K562 (cell line): ENCODE measurements at regions not wholly inside any gene's neighbourhood (a gene's known extent, or its start where the extent isn't known, plus 50 kb on each side); places are given as distances from the start of the nearest gene placed in this dataset.

ENCODE experiments used
- JUN ChIP-seq, 2 experiments: sonication (generic) in 1 of 2; formaldehyde crosslinking in 1 of 2; IDR thresholded peaks; 2 replicates each; pipeline versions ENCODE4 v1.6.1 to v1.8.0; 2012 to 2022; ENCODE audit warnings: borderline replicate concordance in 2 of 2, mild to moderate bottlenecking in 2 of 2, improper control_type of control experiment in 1 of 2, low read depth in 1 of 2, low read length in 1 of 2, missing genetic modification reagents in 1 of 2
- PBX2 ChIP-seq, 2 experiments: IDR thresholded peaks in 1 of 2; conservative IDR thresholded peaks in 1 of 2; 2 replicates each; pipeline ENCODE4 v1.6.1; 2016; ENCODE audit warnings: low read depth in 2 of 2, mild to moderate bottlenecking in 1 of 2, missing compliant biosample characterization in 1 of 2, missing genetic modification characterization in 1 of 2, moderate library complexity in 1 of 2
- ZNF318 ChIP-seq, 2 experiments: fragments of 450-650 bp; IDR thresholded peaks; 2 replicates each; pipeline ENCODE4 v1.6.1; 2016; ENCODE audit warnings: mild to moderate bottlenecking in 2 of 2, borderline replicate concordance in 1 of 2, low read depth in 1 of 2, moderate library complexity in 1 of 2
- ZNF695 ChIP-seq: fragments of 450-650 bp; formaldehyde crosslinking; IDR thresholded peaks from 2 replicates; pipeline ENCODE4 v1.4.0; 2020; ENCODE audit warnings: mild to moderate bottlenecking, moderate library complexity

- TF ChIP-seq PBX2 (CRISPR knock-in tag; IDR thresholded peaks at IDR 0.05; ENCODE audit: low read depth) (no peak), PBX2 (tag; conservative IDR thresholded peaks at IDR 0.05; ENCODE audit: low read depth) (peak; percentile 89), ZNF318 (IDR thresholded peaks at IDR 0.05; ENCODE audit: borderline replicate concordance in 1 of 2, low read depth in 1 of 2) (no peak), ZNF695 (CRISPR knock-in tag) (no peak), JUN (IDR thresholded peaks at IDR 0.05; ENCODE audit: borderline replicate concordance, low read depth, low read length) (no peak), JUN (CRISPR knock-in tag; IDR thresholded peaks at IDR 0.05; ENCODE audit: borderline replicate concordance) (no peak)
Observed at GRCh38 chr16:48879223-48880122, 269.5 kb upstream of the N4BP1 start (continued).
